HEK293T (cell line): ENCODE measurements at regions not wholly inside any gene's neighbourhood (a gene's known extent, or its start where the extent isn't known, plus 50 kb on each side); places are given as distances from the start of the nearest gene placed in this dataset.

Experiments
- ELF4 ChIP-seq: fragments of 450-650 bp; IDR thresholded peaks from 2 replicates; pipeline ENCODE4 v1.6.1; 2017; ENCODE audit warnings: antibody characterized with exemption
- FOXK2 ChIP-seq: fragments of 450-650 bp; IDR thresholded peaks from 2 replicates; pipeline ENCODE4 v1.6.1; 2016; ENCODE audit warnings: mild to moderate bottlenecking
- FOXM1 ChIP-seq: fragments of 450-650 bp; IDR thresholded peaks from 2 replicates; pipeline ENCODE4 v1.6.1; 2017; ENCODE audit warnings: mild to moderate bottlenecking, borderline replicate concordance
- L3MBTL2 ChIP-seq: fragments of 450-650 bp; conservative IDR thresholded peaks from 2 replicates; pipeline ENCODE4 v1.6.1; 2016; ENCODE audit warnings: mild to moderate bottlenecking
- LEF1 ChIP-seq: fragments of 450-650 bp; IDR thresholded peaks from 2 replicates; pipeline ENCODE4 v1.6.1; 2017; ENCODE audit warnings: mild to moderate bottlenecking, borderline replicate concordance
- NFRKB ChIP-seq: fragments of 450-650 bp; IDR thresholded peaks from 2 replicates; pipeline ENCODE4 v1.6.1; 2016; ENCODE audit warnings: mild to moderate bottlenecking, moderate library complexity
- SUZ12 ChIP-seq: fragments of 450-650 bp; IDR thresholded peaks from 2 replicates; pipeline ENCODE4 v1.6.1; 2016; ENCODE audit warnings: mild to moderate bottlenecking
- ZNF384 ChIP-seq: fragments of 450-650 bp; IDR thresholded peaks from 2 replicates; pipeline ENCODE4 v1.6.1; 2016

DNA sequence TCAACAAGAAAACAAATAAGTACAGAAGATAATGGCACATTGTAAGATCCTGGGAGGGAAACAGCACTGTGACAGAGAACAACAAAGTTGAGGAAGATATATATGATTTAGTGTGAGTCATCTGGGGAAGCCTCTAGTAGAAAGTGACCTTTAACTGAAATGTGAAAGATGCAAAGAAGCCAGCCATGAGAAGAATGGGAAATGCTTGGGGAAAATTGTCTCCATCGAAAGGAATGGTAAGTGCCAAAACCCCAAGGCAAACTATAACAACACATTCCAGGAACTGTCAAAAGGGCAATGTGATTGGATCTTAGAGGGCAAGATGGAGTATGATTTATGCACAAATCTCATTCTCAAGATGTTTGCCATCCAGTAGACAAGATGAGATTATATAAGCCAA lies 537.8 kb upstream of the BRINP1 start:
- TF ChIP-seq SUZ12: no peak
- TF ChIP-seq ZNF384: no peak
- no peak for TF ChIP-seq FOXK2
- no peak for TF ChIP-seq NFRKB
- no peak for TF ChIP-seq LEF1
- TF ChIP-seq L3MBTL2: no peak
- TF ChIP-seq FOXM1: no peak
- no peak for TF ChIP-seq ELF4
